ENCODE measurements at regions not wholly inside any gene's neighbourhood (a gene's known extent, or its start where the extent isn't known, plus 50 kb on each side); places are given as distances from the start of the nearest gene placed in this dataset.

DNA sequence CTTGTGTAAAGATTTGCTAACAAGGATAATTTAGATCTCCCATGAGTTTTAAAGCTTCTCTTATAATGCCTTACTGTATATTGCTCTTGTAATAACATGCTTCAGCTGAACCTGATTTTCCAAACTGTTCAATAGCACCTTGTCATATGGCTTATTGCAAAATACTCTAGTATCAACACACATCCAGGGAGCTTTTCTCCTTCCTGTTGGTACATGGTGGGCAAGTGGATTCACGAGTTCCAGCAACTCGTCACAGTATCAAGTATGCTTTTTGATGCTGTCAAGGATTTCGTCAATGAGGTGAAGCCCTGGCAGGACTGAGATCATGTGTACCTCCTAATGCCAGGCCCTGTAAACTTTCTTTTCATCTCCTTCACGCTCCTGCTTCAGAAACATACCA lies 59.5 kb upstream of the ITPRID2 start:
- no TSS peak for BruUV-seq (replicated peaks)
- no peaks in the 10 kb centered on the region for H3K36me3 ChIP-seq (ENCODE audit: insufficient read depth, low read length)
- no peaks in the 10 kb centered on the region for H3K9me3 ChIP-seq (ENCODE audit: low read length)
- H3K9me2 ChIP-seq (ENCODE audit: insufficient read depth, low read length) = no peaks in the 10 kb centered on the region
- TF ChIP-seq CTCF (conservative IDR thresholded peaks at IDR 0.05; ENCODE audit: low read length) (no peak), EZH2phosphoT487 (IDR thresholded peaks at IDR 0.05; ENCODE audit: borderline replicate concordance, low read depth, low read length) (no peak)
- no peaks in the 10 kb centered on the region for H3K4me1 ChIP-seq (ENCODE audit: insufficient read depth, low read length, poor library complexity, severe bottlenecking)
- intact Hi-C loops (cut with micrococcal nuclease; ENCODE audit: unreplicated experiment) = no loop called here
- H3K79me2 ChIP-seq (ENCODE audit: insufficient read depth, low read depth, low read length) = no peaks in the 10 kb centered on the region
- H3K4me2 ChIP-seq (ENCODE audit: low read length) = no peak overlapping the region
- no peaks in the 10 kb centered on the region for H4K20me1 ChIP-seq (ENCODE audit: insufficient read depth, low read length)
- CTCF ChIA-PET (ENCODE audit: unreplicated experiment) = no interaction called here
- POLR2A ChIA-PET = interaction anchor here (1.1 kb wide), 1 partner anchor 10 kb away, joined by 4 read pairs; no protein-coding TSS in a partner anchor
- H3K4me3 ChIP-seq (ENCODE audit: low read depth, low read length, poor library complexity, severe bottlenecking) = no peak overlapping the region
- H3K27ac ChIP-seq (ENCODE audit: low read depth, low read length, poor library complexity, severe bottlenecking) = no peak overlapping the region
- DNase-seq (ENCODE audit: low spot score) = no peak
- no peak overlapping the region for H2AFZ ChIP-seq (ENCODE audit: low read length)

DNA sequence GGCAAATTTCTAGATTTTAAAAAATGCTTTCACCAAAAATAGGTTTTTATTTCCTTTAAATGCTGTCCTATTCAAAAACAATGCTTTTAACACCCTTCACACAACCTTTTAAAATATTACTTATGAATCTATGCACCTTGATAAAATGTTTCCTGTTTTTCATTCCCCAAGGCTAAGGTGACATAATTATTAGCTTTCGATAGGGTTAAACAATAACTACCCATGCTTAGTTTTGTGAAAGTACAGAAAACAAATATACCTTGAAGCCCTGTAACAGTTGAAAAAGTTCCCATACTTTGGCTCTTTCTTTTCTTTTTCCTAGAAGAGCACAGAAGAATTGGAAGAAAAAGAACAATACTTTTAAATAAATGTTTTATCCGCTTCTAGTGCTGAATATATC lies 54.9 kb upstream of the ITPRID2 start:
- DNase-seq (ENCODE audit: low spot score) = no peak
- intact Hi-C loops (cut with micrococcal nuclease; ENCODE audit: unreplicated experiment) = no loop called here
- H4K20me1 ChIP-seq (ENCODE audit: insufficient read depth, low read length) = no peaks in the 10 kb centered on the region
- no peaks in the 10 kb centered on the region for H3K9me2 ChIP-seq (ENCODE audit: insufficient read depth, low read length)
- no peak overlapping the region for H2AFZ ChIP-seq (ENCODE audit: low read length)
- H3K4me3 ChIP-seq (ENCODE audit: low read depth, low read length, poor library complexity, severe bottlenecking) = no peak overlapping the region
- ChIA-PET CTCF (ENCODE audit: unreplicated experiment) (no interaction called here), POLR2A (interaction anchor here (0.5 to 1.2 kb wide), 2 partner anchors 16 to 62 kb away, joined by 3 to 4 read pairs; no protein-coding TSS in a partner anchor)
- TF ChIP-seq EZH2phosphoT487 (IDR thresholded peaks at IDR 0.05; ENCODE audit: borderline replicate concordance, low read depth, low read length) = no peak
- TF ChIP-seq CTCF (conservative IDR thresholded peaks at IDR 0.05; ENCODE audit: low read length) = no peak
- no peak overlapping the region for H3K27ac ChIP-seq (ENCODE audit: low read depth, low read length, poor library complexity, severe bottlenecking)
- H3K9me3 ChIP-seq (ENCODE audit: low read length) = no peaks in the 10 kb centered on the region
- H3K4me1 ChIP-seq (ENCODE audit: insufficient read depth, low read length, poor library complexity, severe bottlenecking) = no peaks in the 10 kb centered on the region
- BruUV-seq (replicated peaks) = no TSS peak
- H3K4me2 ChIP-seq (ENCODE audit: low read length) = no peak overlapping the region
- H3K36me3 ChIP-seq (ENCODE audit: insufficient read depth, low read length) = no peaks in the 10 kb centered on the region
- no peaks in the 10 kb centered on the region for H3K79me2 ChIP-seq (ENCODE audit: insufficient read depth, low read depth, low read length)

- TF ChIP-seq EZH2phosphoT487 (IDR thresholded peaks at IDR 0.05; ENCODE audit: borderline replicate concordance, low read depth, low read length) = no peak
- no peak for TF ChIP-seq CTCF (conservative IDR thresholded peaks at IDR 0.05; ENCODE audit: low read length)
- H2AFZ ChIP-seq (ENCODE audit: low read length) = no peak overlapping the region
- no peaks in the 10 kb centered on the region for H3K9me2 ChIP-seq (ENCODE audit: insufficient read depth, low read length)
- no peaks in the 10 kb centered on the region for H3K36me3 ChIP-seq (ENCODE audit: insufficient read depth, low read length)
- H3K9me3 ChIP-seq (ENCODE audit: low read length) = no peaks in the 10 kb centered on the region
- no peaks in the 10 kb centered on the region for H3K79me2 ChIP-seq (ENCODE audit: insufficient read depth, low read depth, low read length)
- POLR2A ChIA-PET = interaction anchor here (1.2 kb wide), 1 partner anchor 17 kb away, joined by 4 read pairs; no protein-coding TSS in a partner anchor
- no peaks in the 10 kb centered on the region for H3K4me1 ChIP-seq (ENCODE audit: insufficient read depth, low read length, poor library complexity, severe bottlenecking)
- no peak overlapping the region for H3K27ac ChIP-seq (ENCODE audit: low read depth, low read length, poor library complexity, severe bottlenecking)
- no peak overlapping the region for H3K4me2 ChIP-seq (ENCODE audit: low read length)
- H3K4me3 ChIP-seq (ENCODE audit: low read depth, low read length, poor library complexity, severe bottlenecking) = no peak overlapping the region
- no TSS peak for BruUV-seq (replicated peaks)
- intact Hi-C loops (cut with micrococcal nuclease; ENCODE audit: unreplicated experiment) = no loop called here
- no peaks in the 10 kb centered on the region for H4K20me1 ChIP-seq (ENCODE audit: insufficient read depth, low read length)
- CTCF ChIA-PET (ENCODE audit: unreplicated experiment) = no interaction called here
- DNase-seq (ENCODE audit: low spot score) = no peak
Observed at GRCh38 chr2:181837563-181837962, 54.0 kb upstream of the ITPRID2 start.

Measured in OCI-LY7 (cell line).